ENCODE measurements at regions not wholly inside any gene's neighbourhood (a gene's known extent, or its start where the extent isn't known, plus 50 kb on each side); places are given as distances from the start of the nearest gene placed in this dataset.

DNA sequence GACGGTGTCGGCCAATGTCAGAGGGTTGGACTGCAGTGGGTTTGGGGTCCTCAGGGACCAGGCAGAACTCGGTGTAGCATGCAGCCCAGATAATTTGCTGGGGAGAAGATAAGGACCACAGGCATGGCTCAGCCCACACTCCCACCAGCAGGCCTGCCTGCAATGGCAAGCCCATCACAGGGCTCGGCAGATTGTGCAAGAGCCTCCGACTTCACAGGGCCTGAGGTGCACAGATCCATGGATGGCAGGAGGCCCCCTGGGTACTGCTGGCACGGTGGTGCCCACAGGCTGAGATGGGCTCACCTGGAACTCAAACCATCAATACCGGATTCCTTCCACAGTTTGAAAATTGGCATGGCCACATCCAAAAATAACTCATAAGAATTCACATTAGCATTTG, 180.3 kb downstream of the TTLL2 start:
- no peak for TF ChIP-seq ZC3H10 (CRISPR knock-in tag; IDR thresholded peaks at IDR 0.05)
- TF ChIP-seq OSR1 (CRISPR knock-in tag; IDR thresholded peaks at IDR 0.05): no peak
- TF ChIP-seq CSDC2 (CRISPR knock-in tag; IDR thresholded peaks at IDR 0.05): no peak
- TF ChIP-seq ZFP3 (CRISPR knock-in tag; IDR thresholded peaks at IDR 0.05): no peak
- no peak for TF ChIP-seq ZFP30 (CRISPR knock-in tag; IDR thresholded peaks at IDR 0.05)
- no peak for TF ChIP-seq TCF4 (CRISPR knock-in tag; IDR thresholded peaks at IDR 0.05; ENCODE audit: borderline replicate concordance)
- TF ChIP-seq, protein P1, sequence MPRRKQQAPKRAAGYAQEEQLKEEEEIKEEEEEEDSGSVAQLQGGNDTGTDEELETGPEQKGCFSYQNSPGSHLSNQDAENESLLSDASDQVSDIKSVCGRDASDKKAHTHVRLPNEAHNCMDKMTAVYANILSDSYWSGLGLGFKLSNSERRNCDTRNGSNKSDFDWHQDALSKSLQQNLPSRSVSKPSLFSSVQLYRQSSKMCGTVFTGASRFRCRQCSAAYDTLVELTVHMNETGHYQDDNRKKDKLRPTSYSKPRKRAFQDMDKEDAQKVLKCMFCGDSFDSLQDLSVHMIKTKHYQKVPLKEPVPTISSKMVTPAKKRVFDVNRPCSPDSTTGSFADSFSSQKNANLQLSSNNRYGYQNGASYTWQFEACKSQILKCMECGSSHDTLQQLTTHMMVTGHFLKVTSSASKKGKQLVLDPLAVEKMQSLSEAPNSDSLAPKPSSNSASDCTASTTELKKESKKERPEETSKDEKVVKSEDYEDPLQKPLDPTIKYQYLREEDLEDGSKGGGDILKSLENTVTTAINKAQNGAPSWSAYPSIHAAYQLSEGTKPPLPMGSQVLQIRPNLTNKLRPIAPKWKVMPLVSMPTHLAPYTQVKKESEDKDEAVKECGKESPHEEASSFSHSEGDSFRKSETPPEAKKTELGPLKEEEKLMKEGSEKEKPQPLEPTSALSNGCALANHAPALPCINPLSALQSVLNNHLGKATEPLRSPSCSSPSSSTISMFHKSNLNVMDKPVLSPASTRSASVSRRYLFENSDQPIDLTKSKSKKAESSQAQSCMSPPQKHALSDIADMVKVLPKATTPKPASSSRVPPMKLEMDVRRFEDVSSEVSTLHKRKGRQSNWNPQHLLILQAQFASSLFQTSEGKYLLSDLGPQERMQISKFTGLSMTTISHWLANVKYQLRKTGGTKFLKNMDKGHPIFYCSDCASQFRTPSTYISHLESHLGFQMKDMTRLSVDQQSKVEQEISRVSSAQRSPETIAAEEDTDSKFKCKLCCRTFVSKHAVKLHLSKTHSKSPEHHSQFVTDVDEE (CRISPR knock-in tag; IDR thresholded peaks at IDR 0.05): no peak
- TF ChIP-seq CREB5 (CRISPR knock-in tag; IDR thresholded peaks at IDR 0.05; ENCODE audit: low read depth): no peak
- no peak for TF ChIP-seq RARB (CRISPR knock-in tag; IDR thresholded peaks at IDR 0.05)
- no peak for TF ChIP-seq ARNTL (CRISPR knock-in tag; IDR thresholded peaks at IDR 0.05; ENCODE audit: borderline replicate concordance, low read depth)
- TF ChIP-seq PATZ1 (CRISPR knock-in tag; IDR thresholded peaks at IDR 0.05; ENCODE audit: borderline replicate concordance): no peak
- TF ChIP-seq BACH2 (CRISPR knock-in tag; IDR thresholded peaks at IDR 0.05; ENCODE audit: borderline replicate concordance): no peak
- no peak for TF ChIP-seq POU6F1 (CRISPR knock-in tag; IDR thresholded peaks at IDR 0.05; ENCODE audit: borderline replicate concordance, low read depth)

Data from SK-N-SH treated with all-trans-retinoic acid at 6 μM for 48 hours (cell line).